CD14-positive monocyte (primary cell): ENCODE measurements at regions not wholly inside any gene's neighbourhood (a gene's known extent, or its start where the extent isn't known, plus 50 kb on each side); places are given as distances from the start of the nearest gene placed in this dataset.

Experiments used
- DNase-seq, 3 donors: peaks; one replicate each; pipeline ENCODE4 v3.0.0-alpha.2; 2011 to 2022
- H2AFZ ChIP-seq: 2 replicates; pipeline ENCODE4 v1.6.0; 2012; ENCODE audit warnings: mild to moderate bottlenecking, low read depth, low read length, inconsistent platforms; ENCODE audit not compliant: insufficient read depth, poor library complexity, severe bottlenecking
- H3K27ac ChIP-seq, 2 donors: 1 replicate in 1 of 2; 2 replicates in 1 of 2; pipeline ENCODE4 v1.5.1; 2012 to 2013; ENCODE audit warnings: low read length in 2 of 2, control low read depth in 1 of 2, inconsistent platforms in 1 of 2, low read depth in 1 of 2, mild to moderate bottlenecking in 1 of 2
- H3K27me3 ChIP-seq, 2 donors: one replicate each; pipeline versions ENCODE4 v1.6.0 to v1.6.1; 2011 to 2013; ENCODE audit warnings: low read length in 2 of 2; ENCODE audit not compliant: control insufficient read depth in 2 of 2, insufficient read depth in 2 of 2
- H3K36me3 ChIP-seq, 2 donors: replicated peaks in 1 of 2; 1 replicate in 1 of 2; 2 replicates in 1 of 2; pipeline versions ENCODE4 v1.5.1 to v1.6.1; 2012 to 2013; ENCODE audit warnings: low read length in 2 of 2, control low read depth in 1 of 2, inconsistent platforms in 1 of 2, mild to moderate bottlenecking in 1 of 2; ENCODE audit not compliant: insufficient read depth in 2 of 2, control insufficient read depth in 1 of 2
- H3K4me1 ChIP-seq, 2 donors: 1 replicate in 1 of 2; 2 replicates in 1 of 2; pipeline versions ENCODE4 v1.5.1 to v1.6.1; 2012 to 2013; ENCODE audit warnings: low read length in 2 of 2, control low read depth in 1 of 2, inconsistent platforms in 1 of 2, mild to moderate bottlenecking in 1 of 2, moderate library complexity in 1 of 2; ENCODE audit not compliant: insufficient read depth in 2 of 2, control insufficient read depth in 1 of 2
- H3K4me2 ChIP-seq: replicated peaks from 2 replicates; pipeline ENCODE3; 2012; ENCODE audit warnings: low read length, moderate library complexity, mild to moderate bottlenecking; ENCODE audit not compliant: poor library complexity, severe bottlenecking; ENCODE audit errors: extremely low read depth
- H3K4me3 ChIP-seq, 3 experiments: fragments of 200-600 bp in 1 of 3; sonication (generic) in 1 of 3; replicated peaks in 1 of 3; 1 replicate in 2 of 3; 2 replicates in 1 of 3; pipeline ENCODE4 v1.5.1; 2011 to 2013; ENCODE audit warnings: low read length in 3 of 3, mild to moderate bottlenecking in 3 of 3, control low read depth in 2 of 3, low read depth in 2 of 3, inconsistent platforms in 1 of 3, moderate library complexity in 1 of 3
- H3K79me2 ChIP-seq: 2 replicates; pipeline ENCODE4 v1.6.0; 2012; ENCODE audit warnings: mild to moderate bottlenecking, control low read depth, inconsistent platforms, low read length, moderate library complexity; ENCODE audit not compliant: insufficient read depth
- H3K9ac ChIP-seq: 2 replicates; pipeline ENCODE4 v1.6.0; 2017; ENCODE audit warnings: low read length, mild to moderate bottlenecking; ENCODE audit not compliant: insufficient read depth, poor library complexity, severe bottlenecking
- H3K9me3 ChIP-seq, 2 donors: replicated peaks in 1 of 2; 1 replicate in 1 of 2; 2 replicates in 1 of 2; pipeline versions ENCODE4 v1.5.1 to v1.6.1; 2012 to 2013; ENCODE audit warnings: low read length in 2 of 2, control low read depth in 1 of 2; ENCODE audit not compliant: control insufficient read depth in 1 of 2, insufficient read depth in 1 of 2
- H4K20me1 ChIP-seq: 2 replicates; pipeline ENCODE4 v1.6.0; 2012; ENCODE audit warnings: mild to moderate bottlenecking, low read length, control low read depth, moderate library complexity; ENCODE audit not compliant: insufficient read depth
- H3K27ac Mint-ChIP-seq, 7 donors: one replicate each; pipeline ENCODE4 v1.8.0; 2020; ENCODE audit warnings: mild to moderate bottlenecking in 7 of 7, mixed read lengths in 7 of 7, moderate library complexity in 6 of 7, inconsistent platforms in 2 of 7
- H3K27me3 Mint-ChIP-seq, 3 donors: one replicate each; pipeline ENCODE4 v1.8.0; 2021 to 2022; ENCODE audit warnings: low read depth in 3 of 3, mild to moderate bottlenecking in 3 of 3, mixed read lengths in 3 of 3, moderate library complexity in 3 of 3, inconsistent platforms in 1 of 3
- H3K36me3 Mint-ChIP-seq, 2 donors: one replicate each; pipeline ENCODE4 v1.8.0; 2020; ENCODE audit warnings: mixed read lengths in 2 of 2, inconsistent platforms in 1 of 2, mild to moderate bottlenecking in 1 of 2
- H3K4me1 Mint-ChIP-seq: one replicate; pipeline ENCODE4 v1.8.0; 2020; ENCODE audit warnings: mild to moderate bottlenecking, mixed read lengths
- H3K4me3 Mint-ChIP-seq, 2 donors: one replicate each; pipeline ENCODE4 v1.8.0; 2020; ENCODE audit warnings: mild to moderate bottlenecking in 2 of 2, mixed read lengths in 2 of 2, moderate library complexity in 1 of 2
- H3K9me3 Mint-ChIP-seq, 7 donors: one replicate each; pipeline ENCODE4 v1.8.0; 2020 to 2022; ENCODE audit warnings: mixed read lengths in 7 of 7, mild to moderate bottlenecking in 6 of 7, moderate library complexity in 6 of 7, inconsistent platforms in 2 of 7
- WGBS: methylation state at CpG from one replicate; pipeline ENCODE4 v1.1.5; 2013; ENCODE audit warnings: missing lambda C conversion rate; ENCODE audit not compliant: insufficient coverage; 5-methylcytosine and 5-hydroxymethylcytosine counted together
- intact Hi-C, 2 donors: fragments of 100-400 bp; cut with micrococcal nuclease; formaldehyde crosslinking; loops; one replicate each; pipeline versions ENCODE4 v1.15.0 to v1.15.1; 2023
- TF ChIP-seq, protein P1 (sequence below): fragments of 200-600 bp; IDR thresholded peaks from one replicate; pipeline ENCODE4 v1.8.0; 2022; ENCODE audit warnings: antibody characterized with exemption, mild to moderate bottlenecking

DNA sequence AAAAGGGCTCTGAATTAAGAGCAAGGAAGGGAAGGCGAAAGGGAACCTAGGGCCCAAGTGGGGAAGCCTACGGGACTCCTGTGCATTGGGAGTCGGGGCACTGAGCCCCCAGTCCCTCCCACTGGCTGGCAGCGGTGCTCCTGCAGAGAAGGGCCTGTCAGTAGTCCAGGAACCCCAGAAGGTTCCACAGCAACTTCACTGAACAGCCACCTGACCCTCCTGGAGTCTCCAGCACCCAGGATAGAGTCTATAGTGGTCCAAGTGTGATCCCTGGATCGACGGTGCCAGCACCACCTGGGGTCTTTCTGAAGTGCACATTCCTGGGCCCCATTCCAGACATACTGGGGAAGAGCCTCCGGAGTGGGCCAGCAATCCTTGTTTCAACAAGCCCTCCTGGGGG, 100.0 kb upstream of the B3GAT1 start:
- Mint-ChIP-seq H3K36me3 (no peaks in the 10 kb centered on the region), H3K27me3 (peaks cover 4 to 9% (median 4%) of the 10 kb centered on the region in 3 donors), H3K9me3 (no peaks in the 10 kb centered on the region), H3K27ac (no peak overlapping the region), H3K4me3 (no peak overlapping the region), H3K4me1 (no peaks in the 10 kb centered on the region)
- Histone ChIP-seq H3K9me3 (no peaks in the 10 kb centered on the region), H3K9ac (no peak overlapping the region), H3K27me3 (no peaks in the 10 kb centered on the region), H3K36me3 (no peaks in the 10 kb centered on the region), H3K79me2 (no peaks in the 10 kb centered on the region), H3K4me1 (no peaks in the 10 kb centered on the region), H2AFZ (no peak overlapping the region), H3K4me2 (no peak overlapping the region), H3K4me3 (no peak overlapping the region), H3K27ac (no peak overlapping the region), H4K20me1 (no peaks in the 10 kb centered on the region)
- 75% methylated on average over 4 of the region's 7 CpGs for WGBS
- intact Hi-C loops, result no loop called here
- DNase-seq, result no peak
- TF ChIP-seq, protein P1, sequence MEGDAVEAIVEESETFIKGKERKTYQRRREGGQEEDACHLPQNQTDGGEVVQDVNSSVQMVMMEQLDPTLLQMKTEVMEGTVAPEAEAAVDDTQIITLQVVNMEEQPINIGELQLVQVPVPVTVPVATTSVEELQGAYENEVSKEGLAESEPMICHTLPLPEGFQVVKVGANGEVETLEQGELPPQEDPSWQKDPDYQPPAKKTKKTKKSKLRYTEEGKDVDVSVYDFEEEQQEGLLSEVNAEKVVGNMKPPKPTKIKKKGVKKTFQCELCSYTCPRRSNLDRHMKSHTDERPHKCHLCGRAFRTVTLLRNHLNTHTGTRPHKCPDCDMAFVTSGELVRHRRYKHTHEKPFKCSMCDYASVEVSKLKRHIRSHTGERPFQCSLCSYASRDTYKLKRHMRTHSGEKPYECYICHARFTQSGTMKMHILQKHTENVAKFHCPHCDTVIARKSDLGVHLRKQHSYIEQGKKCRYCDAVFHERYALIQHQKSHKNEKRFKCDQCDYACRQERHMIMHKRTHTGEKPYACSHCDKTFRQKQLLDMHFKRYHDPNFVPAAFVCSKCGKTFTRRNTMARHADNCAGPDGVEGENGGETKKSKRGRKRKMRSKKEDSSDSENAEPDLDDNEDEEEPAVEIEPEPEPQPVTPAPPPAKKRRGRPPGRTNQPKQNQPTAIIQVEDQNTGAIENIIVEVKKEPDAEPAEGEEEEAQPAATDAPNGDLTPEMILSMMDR, result no peak

DNA sequence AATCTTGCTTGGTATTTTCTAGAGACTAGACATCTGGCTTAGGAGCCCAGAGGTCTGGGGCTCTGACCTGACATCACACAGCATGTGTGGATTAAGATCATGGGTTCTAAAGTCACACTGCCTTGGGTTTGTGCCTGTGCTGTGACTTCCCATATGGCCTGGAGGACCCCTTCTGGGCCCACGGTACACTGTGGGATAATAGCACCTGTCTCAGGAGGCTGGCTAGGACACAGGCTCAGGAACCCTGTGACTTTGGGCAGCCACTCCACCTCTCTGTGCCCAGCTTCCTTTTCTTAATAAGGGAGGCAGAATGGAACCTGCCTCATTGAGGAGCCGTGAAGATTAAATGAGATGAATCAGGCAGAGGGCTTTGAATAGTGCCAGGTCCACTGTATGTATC, 99.2 kb upstream of the B3GAT1 start:
- TF ChIP-seq, protein P1, result no peak
- H3K4me2 ChIP-seq, result no peak overlapping the region
- no peaks in the 10 kb centered on the region for H3K4me1 Mint-ChIP-seq
- H3K9me3 Mint-ChIP-seq, result no peaks in the 10 kb centered on the region
- H3K27me3 Mint-ChIP-seq, result peaks cover 0 to 12% (median 4%) of the 10 kb centered on the region in 3 donors
- no peak overlapping the region for H3K27ac ChIP-seq
- H3K79me2 ChIP-seq, result no peaks in the 10 kb centered on the region
- H3K9me3 ChIP-seq, result no peaks in the 10 kb centered on the region
- no peak overlapping the region for H3K9ac ChIP-seq
- H3K4me3 Mint-ChIP-seq, result no peak overlapping the region
- no peak overlapping the region for H3K27ac Mint-ChIP-seq
- H3K27me3 ChIP-seq, result no peaks in the 10 kb centered on the region
- H4K20me1 ChIP-seq, result no peaks in the 10 kb centered on the region
- H2AFZ ChIP-seq, result no peak overlapping the region
- H3K36me3 Mint-ChIP-seq, result no peaks in the 10 kb centered on the region
- intact Hi-C loops, result no loop called here
- H3K4me1 ChIP-seq, result no peaks in the 10 kb centered on the region
- WGBS, result 100% methylated on average over 1 of the region's 2 CpGs
- no peak overlapping the region for H3K4me3 ChIP-seq
- no peaks in the 10 kb centered on the region for H3K36me3 ChIP-seq
- no peak for DNase-seq
